ENCODE measurements at regions not wholly inside any gene's neighbourhood (a gene's known extent, or its start where the extent isn't known, plus 50 kb on each side); places are given as distances from the start of the nearest gene placed in this dataset.

- TF ChIP-seq CTCF (IDR thresholded peaks at IDR 0.05), result peak; percentile 89
- H3K36me3 ChIP-seq, result no peaks in the 10 kb centered on the region
- no peak overlapping the region for H3K4me3 ChIP-seq (ENCODE audit: low read depth in 1 of 2, low read length in 1 of 2)
- no peak overlapping the region for H3K27ac ChIP-seq
- no peaks in the 10 kb centered on the region for H3K27me3 ChIP-seq
- no peaks in the 10 kb centered on the region for H3K4me1 ChIP-seq (ENCODE audit: control insufficient read depth in 1 of 2, insufficient read depth in 1 of 2, low read depth in 1 of 2, low read length in 1 of 2)
- no peaks in the 10 kb centered on the region for H3K9me3 ChIP-seq
These were observed 62.2 kb upstream of the PMAIP1 start for GRCh38 chr18:59837586-59837985.

- TF ChIP-seq CTCF (IDR thresholded peaks at IDR 0.05), result no peak
- no peaks in the 10 kb centered on the region for H3K36me3 ChIP-seq
- no peaks in the 10 kb centered on the region for H3K4me1 ChIP-seq (ENCODE audit: control insufficient read depth in 1 of 2, insufficient read depth in 1 of 2, low read depth in 1 of 2, low read length in 1 of 2)
- H3K27me3 ChIP-seq, result no peaks in the 10 kb centered on the region
- no peak overlapping the region for H3K4me3 ChIP-seq (ENCODE audit: low read depth in 1 of 2, low read length in 1 of 2)
- H3K9me3 ChIP-seq, result no peaks in the 10 kb centered on the region
- no peak overlapping the region for H3K27ac ChIP-seq
These were observed 64.0 kb upstream of the PMAIP1 start for GRCh38 chr18:59835605-59836379.

- Histone ChIP-seq H3K4me3 (ENCODE audit: low read depth in 1 of 2, low read length in 1 of 2) (no peak overlapping the region), H3K4me1 (ENCODE audit: control insufficient read depth in 1 of 2, insufficient read depth in 1 of 2, low read depth in 1 of 2, low read length in 1 of 2) (no peaks in the 10 kb centered on the region), H3K36me3 (no peaks in the 10 kb centered on the region), H3K27me3 (no peaks in the 10 kb centered on the region), H3K9me3 (no peaks in the 10 kb centered on the region), H3K27ac (no peak overlapping the region)
- TF ChIP-seq CTCF (IDR thresholded peaks at IDR 0.05), result no peak
These were observed 65.5 kb upstream of the PMAIP1 start for GRCh38 chr18:59834267-59834666.

GRCh38 chr18:59833785-59834184, 66.0 kb upstream of the PMAIP1 start:
- Histone ChIP-seq H3K27ac (no peak overlapping the region), H3K9me3 (no peaks in the 10 kb centered on the region), H3K4me1 (ENCODE audit: control insufficient read depth in 1 of 2, insufficient read depth in 1 of 2, low read depth in 1 of 2, low read length in 1 of 2) (no peaks in the 10 kb centered on the region), H3K4me3 (ENCODE audit: low read depth in 1 of 2, low read length in 1 of 2) (no peak overlapping the region), H3K27me3 (no peaks in the 10 kb centered on the region), H3K36me3 (no peaks in the 10 kb centered on the region)
- TF ChIP-seq CTCF (IDR thresholded peaks at IDR 0.05), result no peak

GRCh38 chr18:59823596-59824195, 76.1 kb upstream of the PMAIP1 start:
- Histone ChIP-seq H3K27me3 (peaks cover 16% of the 10 kb centered on the region), H3K4me3 (ENCODE audit: low read depth in 1 of 2, low read length in 1 of 2) (no peak overlapping the region), H3K4me1 (ENCODE audit: control insufficient read depth in 1 of 2, insufficient read depth in 1 of 2, low read depth in 1 of 2, low read length in 1 of 2) (no peaks in the 10 kb centered on the region), H3K36me3 (no peaks in the 10 kb centered on the region), H3K9me3 (no peaks in the 10 kb centered on the region), H3K27ac (no peak overlapping the region)
- no peak for TF ChIP-seq CTCF (IDR thresholded peaks at IDR 0.05)

Measured in neutrophil (primary cell).